Endodermal cell (in vitro differentiated cells): ENCODE measurements at regions not wholly inside any gene's neighbourhood (a gene's known extent, or its start where the extent isn't known, plus 50 kb on each side); places are given as distances from the start of the nearest gene placed in this dataset.

Source experiments
- DNase-seq: peaks from one replicate; pipeline ENCODE4 v3.0.0-alpha.2; 2017
- H3K27ac ChIP-seq: 2 replicates; pipeline ENCODE4 v1.5.1; 2013; ENCODE audit warnings: mild to moderate bottlenecking, low read depth, low read length, moderate library complexity
- H3K27me3 ChIP-seq: 2 replicates; pipeline ENCODE4 v1.6.1; 2013; ENCODE audit warnings: mild to moderate bottlenecking, low read length, moderate library complexity; ENCODE audit not compliant: insufficient read depth, control insufficient read depth, poor library complexity, severe bottlenecking
- H3K36me3 ChIP-seq: 2 replicates; pipeline ENCODE4 v1.7.0; 2013; ENCODE audit warnings: mild to moderate bottlenecking, low read length, moderate library complexity; ENCODE audit not compliant: control insufficient read depth, insufficient read depth
- H3K4me1 ChIP-seq: one replicate; pipeline ENCODE4 v1.7.0; 2013; ENCODE audit warnings: low read length; ENCODE audit not compliant: control insufficient read depth, insufficient read depth
- H3K4me3 ChIP-seq: 2 replicates; pipeline ENCODE4 v1.5.1; 2013; ENCODE audit warnings: mild to moderate bottlenecking, low read length, moderate library complexity
- H3K9ac ChIP-seq: 2 replicates; pipeline ENCODE4 v1.6.1; 2013; ENCODE audit warnings: mild to moderate bottlenecking, low read length, moderate library complexity; ENCODE audit not compliant: poor library complexity, severe bottlenecking; ENCODE audit errors: extremely low read depth
- H3K9me3 ChIP-seq: 2 replicates; pipeline ENCODE4 v1.6.1; 2013; ENCODE audit warnings: mild to moderate bottlenecking, low read length, moderate library complexity; ENCODE audit not compliant: control insufficient read depth
- H3K27ac Mint-ChIP-seq: 2 replicates; pipeline ENCODE4 v1.8.0; 2020; ENCODE audit warnings: mixed read lengths
- H3K27me3 Mint-ChIP-seq: 2 replicates; pipeline ENCODE4 v1.8.0; 2021; ENCODE audit warnings: mild to moderate bottlenecking, mixed read lengths; ENCODE audit not compliant: insufficient read depth
- H3K36me3 Mint-ChIP-seq: 2 replicates; pipeline ENCODE4 v1.8.0; 2020; ENCODE audit warnings: low read depth, mixed read lengths
- H3K4me1 Mint-ChIP-seq: 2 replicates; pipeline ENCODE4 v1.8.0; 2020; ENCODE audit warnings: mixed read lengths
- H3K4me3 Mint-ChIP-seq: 2 replicates; pipeline ENCODE4 v1.8.0; 2020; ENCODE audit warnings: mild to moderate bottlenecking, moderate library complexity, mixed read lengths
- H3K9me3 Mint-ChIP-seq: 2 replicates; pipeline ENCODE4 v1.8.0; 2020; ENCODE audit warnings: mild to moderate bottlenecking, mixed read lengths
- WGBS, 2 experiments: methylation state at CpG; one replicate each; pipeline versions ENCODE4 v1.1.5 to v1.1.7; 2013; ENCODE audit warnings: missing lambda C conversion rate in 2 of 2, mixed read lengths in 1 of 2; ENCODE audit not compliant: insufficient coverage in 1 of 2, insufficient read length in 1 of 2; 5-methylcytosine and 5-hydroxymethylcytosine counted together
- TF ChIP-seq, protein P1 (sequence below): fragments of 200-600 bp; sonication (generic); conservative IDR thresholded peaks from 2 replicates; pipeline ENCODE4 v1.5.0; 2021; ENCODE audit warnings: antibody characterized with exemption, mild to moderate bottlenecking

DNA sequence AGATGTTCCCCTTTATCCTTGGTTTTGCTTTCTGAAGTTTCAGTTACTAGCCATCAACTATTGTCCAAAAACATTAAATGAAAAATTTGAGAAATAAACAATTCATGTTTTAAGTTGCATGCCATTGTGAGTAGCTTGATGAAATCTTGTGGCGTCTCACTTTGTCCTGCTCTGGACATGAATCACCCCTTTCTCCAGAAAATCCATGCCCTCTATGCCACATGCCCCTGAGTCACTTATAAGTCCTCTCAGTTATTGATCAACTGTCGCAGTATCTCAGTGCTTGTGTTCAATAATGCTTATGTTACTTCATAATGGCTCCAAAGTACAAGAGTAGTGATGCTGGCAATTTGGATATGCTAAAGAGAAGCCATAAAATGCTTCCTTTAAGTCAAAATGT is 208.0 kb upstream of the FERD3L start:
- Mint-ChIP-seq H3K27ac (no peak overlapping the region), H3K27me3 (no peaks in the 10 kb centered on the region), H3K4me1 (no peaks in the 10 kb centered on the region), H3K9me3 (no peaks in the 10 kb centered on the region), H3K36me3 (no peaks in the 10 kb centered on the region), H3K4me3 (no peak overlapping the region)
- no peaks in the 10 kb centered on the region for H3K27me3 ChIP-seq
- H3K27ac ChIP-seq, result no peak overlapping the region
- TF ChIP-seq, protein P1, sequence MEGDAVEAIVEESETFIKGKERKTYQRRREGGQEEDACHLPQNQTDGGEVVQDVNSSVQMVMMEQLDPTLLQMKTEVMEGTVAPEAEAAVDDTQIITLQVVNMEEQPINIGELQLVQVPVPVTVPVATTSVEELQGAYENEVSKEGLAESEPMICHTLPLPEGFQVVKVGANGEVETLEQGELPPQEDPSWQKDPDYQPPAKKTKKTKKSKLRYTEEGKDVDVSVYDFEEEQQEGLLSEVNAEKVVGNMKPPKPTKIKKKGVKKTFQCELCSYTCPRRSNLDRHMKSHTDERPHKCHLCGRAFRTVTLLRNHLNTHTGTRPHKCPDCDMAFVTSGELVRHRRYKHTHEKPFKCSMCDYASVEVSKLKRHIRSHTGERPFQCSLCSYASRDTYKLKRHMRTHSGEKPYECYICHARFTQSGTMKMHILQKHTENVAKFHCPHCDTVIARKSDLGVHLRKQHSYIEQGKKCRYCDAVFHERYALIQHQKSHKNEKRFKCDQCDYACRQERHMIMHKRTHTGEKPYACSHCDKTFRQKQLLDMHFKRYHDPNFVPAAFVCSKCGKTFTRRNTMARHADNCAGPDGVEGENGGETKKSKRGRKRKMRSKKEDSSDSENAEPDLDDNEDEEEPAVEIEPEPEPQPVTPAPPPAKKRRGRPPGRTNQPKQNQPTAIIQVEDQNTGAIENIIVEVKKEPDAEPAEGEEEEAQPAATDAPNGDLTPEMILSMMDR, result no peak
- H3K9me3 ChIP-seq, result no peaks in the 10 kb centered on the region
- H3K9ac ChIP-seq, result no peak overlapping the region
- 98 to 100% methylated on average over 2 of the region's 2 CpGs for WGBS, 2 experiments
- DNase-seq, result no peak
- no peaks in the 10 kb centered on the region for H3K36me3 ChIP-seq
- H3K4me1 ChIP-seq, result no peaks in the 10 kb centered on the region
- H3K4me3 ChIP-seq, result no peak overlapping the region

- TF ChIP-seq, protein P1, result no peak
- no peak overlapping the region for H3K27ac ChIP-seq
- H3K4me3 ChIP-seq, result no peak overlapping the region
- Mint-ChIP-seq H3K9me3 (no peaks in the 10 kb centered on the region), H3K27ac (no peak overlapping the region), H3K36me3 (no peaks in the 10 kb centered on the region), H3K4me3 (no peak overlapping the region), H3K4me1 (no peaks in the 10 kb centered on the region), H3K27me3 (no peaks in the 10 kb centered on the region)
- no peaks in the 10 kb centered on the region for H3K9me3 ChIP-seq
- H3K36me3 ChIP-seq, result no peaks in the 10 kb centered on the region
- DNase-seq, result no peak
- no peaks in the 10 kb centered on the region for H3K27me3 ChIP-seq
- no peak overlapping the region for H3K9ac ChIP-seq
- WGBS, 2 experiments, result 64% methylated on average over 1 of the region's 1 CpG; no CpG with 5 or more reads in 1 of the 2 experiments
- H3K4me1 ChIP-seq, result no peaks in the 10 kb centered on the region
These were observed 207.1 kb upstream of the FERD3L start for GRCh38 chr7:19352305-19352695.

- Histone ChIP-seq H3K4me1 (no peaks in the 10 kb centered on the region), H3K9me3 (no peaks in the 10 kb centered on the region), H3K9ac (no peak overlapping the region), H3K36me3 (no peaks in the 10 kb centered on the region), H3K4me3 (no peak overlapping the region), H3K27ac (no peak overlapping the region), H3K27me3 (no peaks in the 10 kb centered on the region)
- no peak for DNase-seq
- H3K4me3 Mint-ChIP-seq, result no peak overlapping the region
- no peaks in the 10 kb centered on the region for H3K36me3 Mint-ChIP-seq
- H3K4me1 Mint-ChIP-seq, result no peaks in the 10 kb centered on the region
- 80 to 90% methylated on average over 1 to 3 of the region's 4 CpGs for WGBS, 2 experiments
- H3K9me3 Mint-ChIP-seq, result no peaks in the 10 kb centered on the region
- H3K27ac Mint-ChIP-seq, result no peak overlapping the region
- TF ChIP-seq, protein P1, result no peak
- H3K27me3 Mint-ChIP-seq, result no peaks in the 10 kb centered on the region
These were observed 206.4 kb upstream of the FERD3L start for GRCh38 chr7:19351341-19352304.
